GM23338 (cell line): ENCODE measurements at regions not wholly inside any gene's neighbourhood (a gene's known extent, or its start where the extent isn't known, plus 50 kb on each side); places are given as distances from the start of the nearest gene placed in this dataset.

ENCODE experiments used
- CREB1 ChIP-seq: fragments of 250-450 bp; sonication (Bioruptor Pico); IDR thresholded peaks from 2 replicates; pipeline ENCODE4 v1.5.0; 2020; ENCODE audit warnings: low read depth, mild to moderate bottlenecking, moderate library complexity
- EZH2 ChIP-seq: fragments of 200-600 bp; sonication (generic); IDR thresholded peaks from one replicate; pipeline ENCODE4 v1.8.0; 2017; ENCODE audit warnings: antibody characterized with exemption, mild to moderate bottlenecking, low read depth; ENCODE audit not compliant: unreplicated experiment
- EZH2phosphoT487 ChIP-seq: fragments of 200-600 bp; sonication (generic); IDR thresholded peaks from one replicate; pipeline ENCODE4 v1.8.1; 2018; ENCODE audit warnings: antibody characterized with exemption; ENCODE audit not compliant: unreplicated experiment
- NANOG ChIP-seq: IDR thresholded peaks from 2 replicates; pipeline ENCODE4 v1.6.1; 2016; ENCODE audit warnings: antibody characterized with exemption, borderline replicate concordance
- POLR2AphosphoS5 ChIP-seq: IDR thresholded peaks from 2 replicates; pipeline ENCODE4 v1.6.1; 2016; ENCODE audit warnings: antibody characterized with exemption, low read depth
- TF ChIP-seq, protein P1 (sequence below), 2 experiments: fragments of 200-600 bp in 1 of 2; sonication (generic) in 1 of 2; conservative IDR thresholded peaks; 2 replicates each; pipeline versions ENCODE4 v1.5.1 to v1.6.1; 2016 to 2017; ENCODE audit warnings: antibody characterized with exemption in 2 of 2, low read depth in 2 of 2, mild to moderate bottlenecking in 2 of 2, moderate library complexity in 1 of 2

DNA sequence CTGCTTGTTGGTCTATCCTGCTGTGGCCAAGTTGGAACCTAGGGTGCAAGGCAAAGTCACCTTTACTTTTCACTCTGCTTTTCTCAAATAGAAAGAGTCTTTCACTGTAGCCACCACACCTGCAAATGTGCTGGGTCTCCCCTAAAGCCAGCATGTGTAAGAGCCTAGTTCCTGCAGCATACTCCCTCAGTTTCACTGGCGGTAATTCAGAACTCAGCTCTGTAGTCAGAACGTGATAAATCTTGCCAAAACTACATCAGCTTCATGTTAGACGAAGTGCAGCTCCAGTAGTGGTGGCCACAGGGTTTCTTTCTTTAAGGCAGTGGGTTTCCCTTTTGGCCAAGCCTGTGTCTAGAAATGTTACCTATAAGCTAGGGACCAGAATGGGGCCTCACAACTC, 72.0 kb upstream of the HMGCLL1 start:
- TF ChIP-seq, protein P1, sequence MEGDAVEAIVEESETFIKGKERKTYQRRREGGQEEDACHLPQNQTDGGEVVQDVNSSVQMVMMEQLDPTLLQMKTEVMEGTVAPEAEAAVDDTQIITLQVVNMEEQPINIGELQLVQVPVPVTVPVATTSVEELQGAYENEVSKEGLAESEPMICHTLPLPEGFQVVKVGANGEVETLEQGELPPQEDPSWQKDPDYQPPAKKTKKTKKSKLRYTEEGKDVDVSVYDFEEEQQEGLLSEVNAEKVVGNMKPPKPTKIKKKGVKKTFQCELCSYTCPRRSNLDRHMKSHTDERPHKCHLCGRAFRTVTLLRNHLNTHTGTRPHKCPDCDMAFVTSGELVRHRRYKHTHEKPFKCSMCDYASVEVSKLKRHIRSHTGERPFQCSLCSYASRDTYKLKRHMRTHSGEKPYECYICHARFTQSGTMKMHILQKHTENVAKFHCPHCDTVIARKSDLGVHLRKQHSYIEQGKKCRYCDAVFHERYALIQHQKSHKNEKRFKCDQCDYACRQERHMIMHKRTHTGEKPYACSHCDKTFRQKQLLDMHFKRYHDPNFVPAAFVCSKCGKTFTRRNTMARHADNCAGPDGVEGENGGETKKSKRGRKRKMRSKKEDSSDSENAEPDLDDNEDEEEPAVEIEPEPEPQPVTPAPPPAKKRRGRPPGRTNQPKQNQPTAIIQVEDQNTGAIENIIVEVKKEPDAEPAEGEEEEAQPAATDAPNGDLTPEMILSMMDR (conservative IDR thresholded peaks at IDR 0.05; ENCODE audit: low read depth in 2 of 2): no peak
- TF ChIP-seq EZH2: no peak
- TF ChIP-seq EZH2phosphoT487: no peak
- TF ChIP-seq CREB1 (CRISPR knock-in tag): no peak
- TF ChIP-seq POLR2AphosphoS5: no peak
- no peak for TF ChIP-seq NANOG
